Mesenchymal stem cell (in vitro differentiated cells and primary cell): ENCODE measurements at regions not wholly inside any gene's neighbourhood (a gene's known extent, or its start where the extent isn't known, plus 50 kb on each side); places are given as distances from the start of the nearest gene placed in this dataset.

Source experiments
- DNase-seq: peaks from one replicate; pipeline ENCODE4 v3.0.0-alpha.2; 2013
- H2AFZ ChIP-seq: one replicate; pipeline ENCODE4 v1.6.1; 2013; ENCODE audit warnings: low read depth, mild to moderate bottlenecking, control low read depth, inconsistent platforms, low read length, moderate library complexity
- H2AK5ac ChIP-seq: 2 replicates; pipeline ENCODE4 v1.6.1; 2013; ENCODE audit warnings: low read length, moderate library complexity, mild to moderate bottlenecking, inconsistent platforms; ENCODE audit not compliant: severe bottlenecking
- H2BK120ac ChIP-seq: one replicate; pipeline ENCODE4 v1.6.1; 2013; ENCODE audit warnings: low read depth, mild to moderate bottlenecking, inconsistent platforms, low read length, moderate library complexity
- H2BK12ac ChIP-seq, 2 experiments: one replicate each; pipeline ENCODE4 v1.6.1; 2013; ENCODE audit warnings: inconsistent platforms in 2 of 2, low read length in 2 of 2, mild to moderate bottlenecking in 2 of 2, moderate library complexity in 2 of 2, control low read depth in 1 of 2
- H2BK15ac ChIP-seq: one replicate; pipeline ENCODE4 v1.6.1; 2013; ENCODE audit warnings: mild to moderate bottlenecking, low read depth, inconsistent platforms; ENCODE audit not compliant: poor library complexity, severe bottlenecking
- H2BK5ac ChIP-seq: 2 replicates; pipeline ENCODE4 v1.6.1; 2013; ENCODE audit warnings: low read depth, mild to moderate bottlenecking, low read length, control low read depth, inconsistent platforms; ENCODE audit not compliant: poor library complexity, severe bottlenecking
- H3K14ac ChIP-seq, 2 experiments: one replicate each; pipeline ENCODE4 v1.6.1; 2013; ENCODE audit warnings: inconsistent platforms in 2 of 2, low read length in 2 of 2, control low read depth in 1 of 2, mild to moderate bottlenecking in 1 of 2, moderate library complexity in 1 of 2
- H3K18ac ChIP-seq, 2 experiments: one replicate each; pipeline ENCODE4 v1.6.1; 2013; ENCODE audit warnings: inconsistent platforms in 2 of 2, low read length in 2 of 2, control low read depth in 1 of 2, low read depth in 1 of 2, mild to moderate bottlenecking in 1 of 2
- H3K23ac ChIP-seq, 2 experiments: one replicate each; pipeline ENCODE4 v1.6.1; 2013; ENCODE audit warnings: inconsistent platforms in 2 of 2, low read length in 2 of 2, mild to moderate bottlenecking in 2 of 2, moderate library complexity in 2 of 2, control low read depth in 1 of 2
- H3K27ac ChIP-seq: 2 replicates; pipeline ENCODE4 v1.5.1; 2013; ENCODE audit warnings: mild to moderate bottlenecking, moderate library complexity, low read length, control low read depth, inconsistent platforms; ENCODE audit not compliant: poor library complexity, severe bottlenecking
- H3K27me3 ChIP-seq, 2 experiments: 2 replicates each; pipeline versions ENCODE4 v1.6.1 to v1.7.0; 2013; ENCODE audit warnings: low read length in 2 of 2, mild to moderate bottlenecking in 2 of 2, moderate library complexity in 2 of 2, control low read depth in 1 of 2, inconsistent platforms in 1 of 2; ENCODE audit not compliant: control insufficient read depth in 1 of 2, insufficient read depth in 1 of 2
- H3K36me3 ChIP-seq, 2 experiments: 2 replicates each; pipeline versions ENCODE4 v1.6.1 to v1.7.0; 2013; ENCODE audit warnings: low read length in 2 of 2, control low read depth in 1 of 2, inconsistent platforms in 1 of 2, low read depth in 1 of 2, mild to moderate bottlenecking in 1 of 2; ENCODE audit not compliant: insufficient read depth in 2 of 2, control insufficient read depth in 1 of 2
- H3K4ac ChIP-seq, 2 experiments: one replicate each; pipeline ENCODE4 v1.6.1; 2013; ENCODE audit warnings: inconsistent platforms in 2 of 2, low read length in 2 of 2, mild to moderate bottlenecking in 2 of 2, moderate library complexity in 2 of 2, control low read depth in 1 of 2, low read depth in 1 of 2
- H3K4me1 ChIP-seq: 2 replicates; pipeline ENCODE4 v1.6.1; 2013; ENCODE audit warnings: low read depth, low read length, control low read depth; ENCODE audit not compliant: control insufficient read depth, insufficient read depth
- H3K4me2 ChIP-seq: 2 replicates; pipeline ENCODE4 v1.6.1; 2013; ENCODE audit warnings: low read length, mild to moderate bottlenecking, inconsistent platforms; ENCODE audit not compliant: poor library complexity, severe bottlenecking
- H3K4me3 ChIP-seq, 2 experiments: 2 replicates each; pipeline versions ENCODE4 v1.5.1 to v1.7.0; 2013; ENCODE audit warnings: low read length in 2 of 2, mild to moderate bottlenecking in 2 of 2, control low read depth in 1 of 2, low read depth in 1 of 2; ENCODE audit not compliant: insufficient read depth in 1 of 2
- H3K79me1 ChIP-seq: replicated peaks from 2 replicates; pipeline ENCODE4 v1.6.1; 2013; ENCODE audit warnings: mild to moderate bottlenecking, control low read depth, low read length, inconsistent platforms; ENCODE audit not compliant: poor library complexity, severe bottlenecking
- H3K9ac ChIP-seq: 2 replicates; pipeline ENCODE4 v1.7.0; 2013; ENCODE audit warnings: mild to moderate bottlenecking, low read length, moderate library complexity
- H3K9me3 ChIP-seq: 2 replicates; pipeline ENCODE4 v1.7.0; 2013; ENCODE audit warnings: mild to moderate bottlenecking, low read length; ENCODE audit not compliant: control insufficient read depth
- H4K8ac ChIP-seq: one replicate; pipeline ENCODE4 v1.6.1; 2013; ENCODE audit warnings: inconsistent platforms, mild to moderate bottlenecking, low read length, moderate library complexity
- H4K91ac ChIP-seq: one replicate; pipeline ENCODE4 v1.6.1; 2013; ENCODE audit warnings: mild to moderate bottlenecking, low read length, inconsistent platforms
- WGBS: methylation state at CpG from one replicate; pipeline ENCODE4 v1.1.7; 2013; ENCODE audit warnings: mixed read lengths; 5-methylcytosine and 5-hydroxymethylcytosine counted together

GRCh38 chr5:173709761-173710160 is 93.3 kb upstream of the BOD1 start:
- H3K36me3 ChIP-seq, result no peaks in the 10 kb centered on the region
- H3K27ac ChIP-seq, result no peak overlapping the region
- no peak overlapping the region for H3K14ac ChIP-seq
- no peak overlapping the region for H3K4me2 ChIP-seq
- no peak overlapping the region for H2AFZ ChIP-seq
- 65% methylated on average over 6 of the region's 6 CpGs for WGBS
- no peak overlapping the region for H3K18ac ChIP-seq
- no peak overlapping the region for H3K4me3 ChIP-seq
- H2BK12ac ChIP-seq, result no peak overlapping the region
- no peak overlapping the region for H2BK5ac ChIP-seq
- H4K8ac ChIP-seq, result no peak overlapping the region
- H3K27me3 ChIP-seq, result peaks cover 0 to 1% of the 10 kb centered on the region in 2 experiments
- no peak overlapping the region for H2BK15ac ChIP-seq
- H2AK5ac ChIP-seq, result no peak overlapping the region
- H3K79me1 ChIP-seq, result no peaks in the 10 kb centered on the region
- peaks cover 7% of the 10 kb centered on the region for H3K4me1 ChIP-seq
- DNase-seq, result no peak
- H2BK120ac ChIP-seq, result no peak overlapping the region
- H3K9me3 ChIP-seq, result no peaks in the 10 kb centered on the region
- H3K9ac ChIP-seq, result no peak overlapping the region
- H4K91ac ChIP-seq, result no peak overlapping the region
- H3K4ac ChIP-seq, result no peak overlapping the region
- no peak overlapping the region for H3K23ac ChIP-seq

- Histone ChIP-seq H3K4ac (no peak overlapping the region), H4K91ac (no peak overlapping the region), H3K9ac (no peak overlapping the region), H2AFZ (no peak overlapping the region), H2BK12ac (no peak overlapping the region), H3K14ac (no peak overlapping the region), H3K27ac (no peak overlapping the region), H2BK15ac (no peak overlapping the region), H3K4me3 (no peak overlapping the region), H3K27me3 (no peaks in the 10 kb centered on the region), H2AK5ac (no peak overlapping the region), H2BK120ac (no peak overlapping the region), H3K4me2 (no peak overlapping the region), H4K8ac (no peak overlapping the region), H3K23ac (no peak overlapping the region), H3K9me3 (no peaks in the 10 kb centered on the region), H3K18ac (no peak overlapping the region), H3K79me1 (no peaks in the 10 kb centered on the region), H3K4me1 (peaks cover 7% of the 10 kb centered on the region), H2BK5ac (no peak overlapping the region), H3K36me3 (no peaks in the 10 kb centered on the region)
- DNase-seq, result no peak
- 98% methylated on average over 7 of the region's 7 CpGs for WGBS
Measured at GRCh38 chr5:173710528-173710927, 94.1 kb upstream of the BOD1 start.

DNA sequence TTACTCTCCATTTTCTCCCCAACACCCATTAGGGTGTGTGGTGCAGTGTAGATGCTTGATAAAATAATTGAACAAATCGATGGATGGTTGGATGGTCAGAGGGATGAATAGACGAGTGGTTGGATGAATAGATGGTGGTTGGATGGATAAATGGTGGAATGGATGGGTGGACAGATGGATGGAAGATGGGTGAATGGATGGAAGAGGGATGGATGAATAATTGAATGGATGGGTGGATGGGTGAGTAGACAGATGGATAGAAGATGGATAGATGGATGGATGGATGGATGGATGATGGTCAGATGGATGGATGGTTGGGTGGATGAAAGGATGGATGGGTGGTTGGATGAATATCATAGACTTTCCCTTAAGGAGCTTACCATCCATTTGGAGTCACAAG is 95.0 kb upstream of the BOD1 start:
- Histone ChIP-seq H3K4ac (no peak overlapping the region), H3K27ac (no peak overlapping the region), H3K27me3 (no peaks in the 10 kb centered on the region), H2BK5ac (no peak overlapping the region), H3K79me1 (no peaks in the 10 kb centered on the region), H2BK15ac (no peak overlapping the region), H2AFZ (no peak overlapping the region), H4K91ac (no peak overlapping the region), H3K36me3 (no peaks in the 10 kb centered on the region), H3K9ac (no peak overlapping the region), H2BK120ac (no peak overlapping the region), H3K18ac (no peak overlapping the region), H3K9me3 (no peaks in the 10 kb centered on the region), H3K14ac (no peak overlapping the region), H3K4me2 (no peak overlapping the region), H4K8ac (no peak overlapping the region), H2BK12ac (no peak overlapping the region), H3K4me1 (peaks cover 7% of the 10 kb centered on the region), H3K4me3 (no peak overlapping the region), H2AK5ac (no peak overlapping the region), H3K23ac (no peak overlapping the region)
- 91% methylated on average over 2 of the region's 2 CpGs for WGBS
- DNase-seq, result no peak

DNA sequence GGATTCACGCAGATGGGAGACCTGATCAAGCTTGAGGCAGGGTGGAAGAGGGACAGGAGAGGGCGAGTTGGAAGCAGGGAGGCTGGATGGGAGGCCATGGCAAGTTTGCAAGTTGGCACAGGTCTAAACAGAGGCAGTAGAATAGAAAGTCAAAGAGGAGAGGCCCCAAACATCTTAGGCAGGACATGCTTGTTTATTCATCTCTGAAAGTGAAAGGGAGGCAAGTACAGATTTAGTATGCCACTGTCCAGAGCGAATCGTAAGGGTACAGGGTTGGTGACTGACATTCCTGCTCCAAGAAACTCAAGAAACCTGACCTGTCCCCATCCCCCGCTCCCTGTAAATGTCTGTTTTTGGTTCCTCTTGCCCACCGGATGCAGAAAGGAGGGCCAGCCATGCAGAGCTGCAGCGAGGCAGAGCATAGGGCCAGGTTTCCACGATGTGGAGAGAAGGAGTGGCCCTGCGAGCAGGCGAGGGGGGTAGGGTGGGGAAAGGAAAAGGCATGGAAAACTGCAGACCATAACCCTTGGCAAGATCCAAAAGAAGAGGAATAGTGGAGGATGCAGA is 96.2 kb upstream of the BOD1 start:
- Histone ChIP-seq H3K4me2 (no peak overlapping the region), H2BK12ac (no peak overlapping the region), H3K27me3 (no peaks in the 10 kb centered on the region), H3K36me3 (no peaks in the 10 kb centered on the region), H2AK5ac (no peak overlapping the region), H3K4me3 (no peak overlapping the region), H4K8ac (no peak overlapping the region), H3K18ac (no peak overlapping the region), H4K91ac (peak overlapping the region; percentile 18), H3K4ac (no peak overlapping the region), H3K27ac (no peak overlapping the region), H2AFZ (no peak overlapping the region), H3K4me1 (peaks cover 7% of the 10 kb centered on the region), H3K79me1 (no peaks in the 10 kb centered on the region), H3K9me3 (no peaks in the 10 kb centered on the region), H2BK120ac (no peak overlapping the region), H3K23ac (no peak overlapping the region), H3K9ac (no peak overlapping the region), H3K14ac (no peak overlapping the region), H2BK15ac (no peak overlapping the region), H2BK5ac (no peak overlapping the region)
- WGBS, result 89% methylated on average over 10 of the region's 10 CpGs
- DNase-seq, result no peak
